Left cardiac atrium (tissue), 4 donors: ENCODE measurements at regions not wholly inside any gene's neighbourhood (a gene's known extent, or its start where the extent isn't known, plus 50 kb on each side); places are given as distances from the start of the nearest gene placed in this dataset.
"Not testable (repeated sequence)": the region's sequence is repeated elsewhere in the genome, so short reads cannot be mapped to it uniquely, and the experiment has no call there.

Experiments
- ATAC-seq, 2 donors: fragments of 200-7000 bp; cut with Tn5 transposase; one replicate each; pipeline ENCODE4 v1.9.1; 2020; ENCODE audit warnings: mild to moderate bottlenecking in 2 of 2, moderate library complexity in 2 of 2
- DNase-seq: peaks from one replicate; pipeline ENCODE4 v3.0.0-alpha.2; 2020
- intact Hi-C, 2 donors: fragments of 100-400 bp; cut with DNase I; formaldehyde crosslinking; loops; one replicate each; pipeline versions ENCODE4 v1.14.1 to v1.15.1; 2022 to 2023
- donor health status: DM: no; HTN: yes; CAD: no.
- donor health status: DM: no; HTN: yes; CAD: no; lungs with severe emphysema.
- donor health status: DM: yes; HTN: yes; CAD: no.
- donor health status: Dilated cardiomyopathy.

- intact Hi-C loops, ATAC-seq, DNase-seq: not testable (repeated sequence)
These were observed 163.0 kb downstream of the TBC1D2B start for GRCh38 chr15:77914531-77914930.

GRCh38 chr15:77910030-77910911 lies 167.2 kb downstream of the TBC1D2B start:
- ATAC-seq, result peak; percentile 62 to 77
- intact Hi-C loops, result not testable (repeated sequence)
- DNase-seq, result peak; percentile 85

GRCh38 chr15:77909182-77909940 lies 168.2 kb downstream of the TBC1D2B start:
- intact Hi-C loops, result no loop called here
- peak; percentile 53 to 74 for ATAC-seq
- DNase-seq, result no peak

- ATAC-seq, DNase-seq, intact Hi-C loops: not testable (repeated sequence)
These were observed 168.8 kb downstream of the TBC1D2B start for GRCh38 chr15:77908752-77909111.

- intact Hi-C loops, result no loop called here
- DNase-seq (no peak), ATAC-seq (peak; percentile 19 to 28)
These were observed 169.4 kb downstream of the TBC1D2B start for GRCh38 chr15:77907824-77908751.

GRCh38 chr15:77906062-77906990 lies 171.2 kb downstream of the TBC1D2B start:
- intact Hi-C loops, ATAC-seq, DNase-seq: not testable (repeated sequence)

- no peak for ATAC-seq
- intact Hi-C loops, result no loop called here
- DNase-seq, result no peak
These were observed 172.1 kb downstream of the TBC1D2B start for GRCh38 chr15:77905301-77905920.

- intact Hi-C loops, result no loop called here
- no peak for ATAC-seq
These were observed 172.6 kb downstream of the TBC1D2B start for GRCh38 chr15:77904901-77905300.

GRCh38 chr15:77904436-77904821 lies 173.1 kb downstream of the TBC1D2B start:
- intact Hi-C loops, result no loop called here
- ATAC-seq, result no peak
- no peak for DNase-seq

More at GRCh38 chr15:77904901-77905300, 172.6 kb downstream of the TBC1D2B start:
- no peak for DNase-seq

GRCh38 chr15:77903761-77904435 lies 173.6 kb downstream of the TBC1D2B start:
- intact Hi-C loops, DNase-seq, ATAC-seq: not testable (repeated sequence)

GRCh38 chr15:77902921-77903760 lies 174.4 kb downstream of the TBC1D2B start:
- intact Hi-C loops, DNase-seq: not testable (repeated sequence)
- peak in 1 of 2 donors; percentile 25 for ATAC-seq

- intact Hi-C loops, result no loop called here
- no peak for DNase-seq
- ATAC-seq, result no peak
These were observed 175.4 kb downstream of the TBC1D2B start for GRCh38 chr15:77901921-77902750.

GRCh38 chr15:77901251-77901881 lies 176.1 kb downstream of the TBC1D2B start:
- ATAC-seq (no peak), DNase-seq (no peak)
- intact Hi-C loops, result no loop called here

- ATAC-seq, result peak in 1 of 2 donors; percentile 69
- intact Hi-C loops, DNase-seq: not testable (repeated sequence)
These were observed 177.1 kb downstream of the TBC1D2B start for GRCh38 chr15:77900331-77900963.
